Tibial artery (tissue), 4 donors: ENCODE measurements at regions not wholly inside any gene's neighbourhood (a gene's known extent, or its start where the extent isn't known, plus 50 kb on each side); places are given as distances from the start of the nearest gene placed in this dataset.

Experiments used
- DNase-seq, 2 donors: peaks; one replicate each; pipeline ENCODE4 v3.0.0-alpha.2; 2019
- H3K27ac ChIP-seq, 2 donors: fragments of 200-600 bp; sonication (generic) in 1 of 2; 1 replicate in 1 of 2; 2 replicates in 1 of 2; pipeline ENCODE4 v1.5.1; 2018 to 2019; ENCODE audit warnings: mild to moderate bottlenecking in 1 of 2
- H3K27me3 ChIP-seq, 2 donors: fragments of 200-600 bp; sonication (generic) in 1 of 2; one replicate each; pipeline versions ENCODE4 v1.5.1 to v1.6.0; 2016 to 2019
- H3K36me3 ChIP-seq, 3 donors: fragments of 200-600 bp; sonication (generic) in 2 of 3; one replicate each; pipeline ENCODE4 v1.5.1; 2016 to 2019; ENCODE audit warnings: mild to moderate bottlenecking in 2 of 3
- H3K4me1 ChIP-seq, 4 donors: fragments of 200-600 bp; sonication (generic) in 2 of 4; 1 replicate in 3 of 4; 2 replicates in 1 of 4; pipeline ENCODE4 v1.5.1; 2016 to 2019
- H3K4me3 ChIP-seq, 2 donors: fragments of 200-600 bp; sonication (generic) in 1 of 2; 1 replicate in 1 of 2; 2 replicates in 1 of 2; pipeline ENCODE4 v1.5.1; 2018 to 2019; ENCODE audit warnings: mild to moderate bottlenecking in 2 of 2
- H3K9me3 ChIP-seq, 3 donors: fragments of 200-600 bp; sonication (generic) in 1 of 3; one replicate each; pipeline ENCODE4 v1.5.1; 2016 to 2019
- intact Hi-C: fragments of 100-400 bp; cut with DNase I; formaldehyde crosslinking; loops from one replicate; pipeline ENCODE4 v1.15.0; 2023; ENCODE audit warnings: low total_unique reads
- TF ChIP-seq, protein P1 (sequence below), 2 experiments: fragments of 200-600 bp in 1 of 2; fragments of 450-650 bp in 1 of 2; IDR thresholded peaks; one replicate each; pipeline ENCODE4 v1.5.1; 2017 to 2019; ENCODE audit warnings: antibody characterized with exemption in 2 of 2, mild to moderate bottlenecking in 1 of 2, moderate library complexity in 1 of 2

DNA sequence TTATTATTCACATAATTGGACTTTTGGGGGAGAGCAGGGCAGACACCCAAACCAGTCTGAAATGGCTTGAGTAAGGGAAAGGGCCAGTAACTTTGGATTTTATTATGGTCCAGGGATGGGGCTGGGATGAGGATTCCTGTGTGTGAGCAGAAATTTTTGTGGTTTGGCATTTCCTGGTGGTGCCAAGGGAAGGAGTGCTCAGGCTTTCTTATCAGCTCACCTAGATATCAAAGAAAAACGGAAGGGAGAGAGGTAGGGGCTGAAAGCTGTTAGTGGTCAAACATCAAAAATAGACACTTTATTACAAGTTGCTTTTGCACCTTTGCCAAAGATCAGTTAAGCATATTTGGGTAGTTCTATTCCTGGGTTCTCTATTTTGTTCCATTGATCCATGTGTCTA lies 128.5 kb upstream of the DIPK2B start:
- Histone ChIP-seq H3K36me3 (no peaks in the 10 kb centered on the region), H3K9me3 (no peaks in the 10 kb centered on the region), H3K4me1 (no peaks in the 10 kb centered on the region), H3K27ac (no peak overlapping the region), H3K27me3 (no peaks in the 10 kb centered on the region), H3K4me3 (no peak overlapping the region)
- DNase-seq = no peak
- intact Hi-C loops = loop anchor here (10.0 kb wide), 1 partner anchor 1076 kb away; no protein-coding TSS in a partner anchor
- TF ChIP-seq, protein P1, sequence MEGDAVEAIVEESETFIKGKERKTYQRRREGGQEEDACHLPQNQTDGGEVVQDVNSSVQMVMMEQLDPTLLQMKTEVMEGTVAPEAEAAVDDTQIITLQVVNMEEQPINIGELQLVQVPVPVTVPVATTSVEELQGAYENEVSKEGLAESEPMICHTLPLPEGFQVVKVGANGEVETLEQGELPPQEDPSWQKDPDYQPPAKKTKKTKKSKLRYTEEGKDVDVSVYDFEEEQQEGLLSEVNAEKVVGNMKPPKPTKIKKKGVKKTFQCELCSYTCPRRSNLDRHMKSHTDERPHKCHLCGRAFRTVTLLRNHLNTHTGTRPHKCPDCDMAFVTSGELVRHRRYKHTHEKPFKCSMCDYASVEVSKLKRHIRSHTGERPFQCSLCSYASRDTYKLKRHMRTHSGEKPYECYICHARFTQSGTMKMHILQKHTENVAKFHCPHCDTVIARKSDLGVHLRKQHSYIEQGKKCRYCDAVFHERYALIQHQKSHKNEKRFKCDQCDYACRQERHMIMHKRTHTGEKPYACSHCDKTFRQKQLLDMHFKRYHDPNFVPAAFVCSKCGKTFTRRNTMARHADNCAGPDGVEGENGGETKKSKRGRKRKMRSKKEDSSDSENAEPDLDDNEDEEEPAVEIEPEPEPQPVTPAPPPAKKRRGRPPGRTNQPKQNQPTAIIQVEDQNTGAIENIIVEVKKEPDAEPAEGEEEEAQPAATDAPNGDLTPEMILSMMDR (IDR thresholded peaks at IDR 0.05) = no peak

DNA sequence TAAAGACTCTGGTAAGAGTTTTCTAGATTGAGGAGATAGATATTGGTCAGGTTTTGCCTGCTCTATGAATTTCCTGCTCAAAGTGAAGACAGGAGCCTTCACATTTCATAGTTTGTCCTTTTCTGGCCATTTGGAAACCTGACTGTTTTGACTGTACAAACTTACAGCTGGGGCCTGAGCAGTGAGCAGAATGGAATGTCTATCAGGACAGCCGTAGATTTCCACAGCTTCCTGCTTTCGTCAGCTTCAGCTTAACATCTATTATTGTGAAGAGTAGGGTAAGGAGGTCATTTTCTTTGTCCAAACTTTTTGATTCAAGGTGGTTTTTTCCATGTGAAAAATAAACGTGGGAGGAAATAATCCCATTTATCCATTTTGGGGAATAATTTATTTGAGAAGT lies 124.3 kb upstream of the DIPK2B start:
- Histone ChIP-seq H3K4me3 (no peak overlapping the region), H3K4me1 (no peaks in the 10 kb centered on the region), H3K27ac (no peak overlapping the region), H3K27me3 (no peaks in the 10 kb centered on the region), H3K9me3 (no peaks in the 10 kb centered on the region), H3K36me3 (no peaks in the 10 kb centered on the region)
- TF ChIP-seq, protein P1 (IDR thresholded peaks at IDR 0.05) = no peak
- intact Hi-C loops = loop anchor here (10.0 kb wide), 1 partner anchor 1080 kb away; no protein-coding TSS in a partner anchor
- DNase-seq = no peak

DNA sequence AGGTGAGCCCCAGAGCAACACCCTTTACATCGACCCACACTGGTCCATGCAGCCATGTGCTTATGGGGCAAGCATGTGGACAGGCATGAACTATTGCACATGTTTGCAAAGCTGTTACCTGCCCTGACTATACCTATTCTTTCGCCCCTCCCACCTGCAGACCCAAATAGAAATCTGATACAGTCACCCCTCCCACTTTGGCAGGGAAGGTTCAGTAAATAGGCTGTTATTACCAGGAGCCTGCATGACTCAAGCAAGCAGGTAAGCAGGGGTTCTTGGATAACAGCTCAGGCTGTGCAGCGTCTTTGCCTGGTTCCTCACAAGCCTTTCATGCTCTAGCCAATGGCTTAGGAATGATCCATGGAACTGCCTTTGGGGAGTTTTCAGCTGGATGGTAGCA lies 122.7 kb upstream of the DIPK2B start:
- no peak overlapping the region for H3K4me3 ChIP-seq

DNA sequence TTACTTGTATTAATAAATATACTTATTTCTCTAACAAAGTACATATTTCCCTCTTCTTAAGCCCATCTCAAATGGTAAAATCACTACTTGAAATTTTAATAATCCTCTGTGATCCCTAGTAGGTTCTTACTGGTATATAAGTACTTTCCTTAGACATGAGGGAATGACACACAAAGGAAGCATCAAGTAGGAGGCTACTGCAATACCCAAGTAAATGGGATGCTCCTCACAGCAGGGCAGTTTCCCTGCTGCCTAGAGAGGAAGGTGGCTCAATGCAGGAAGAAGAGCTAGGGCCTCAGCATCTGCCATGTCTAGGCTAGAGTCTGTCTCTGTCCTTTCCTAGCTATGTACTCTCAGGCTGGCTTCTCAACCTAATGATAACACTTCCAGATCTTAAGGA lies 122.1 kb upstream of the DIPK2B start:
- H3K27me3 ChIP-seq = no peaks in the 10 kb centered on the region
- no peaks in the 10 kb centered on the region for H3K36me3 ChIP-seq
- no peak overlapping the region for H3K27ac ChIP-seq
- H3K4me3 ChIP-seq = no peak overlapping the region
- H3K9me3 ChIP-seq = no peaks in the 10 kb centered on the region
- no peak for DNase-seq
- TF ChIP-seq, protein P1 (IDR thresholded peaks at IDR 0.05) = no peak
- no peaks in the 10 kb centered on the region for H3K4me1 ChIP-seq
- intact Hi-C loops = loop anchor here (10.0 kb wide), 1 partner anchor 1082 kb away; no protein-coding TSS in a partner anchor

More for the DNA sequence above, 122.7 kb upstream of the DIPK2B start:
- no peaks in the 10 kb centered on the region for H3K36me3 ChIP-seq
- TF ChIP-seq, protein P1 (IDR thresholded peaks at IDR 0.05) = no peak
- no peak for DNase-seq
- no peak overlapping the region for H3K27ac ChIP-seq
- H3K27me3 ChIP-seq = no peaks in the 10 kb centered on the region
- intact Hi-C loops = loop anchor here (10.0 kb wide), 1 partner anchor 1081 kb away; no protein-coding TSS in a partner anchor
- H3K4me1 ChIP-seq = no peaks in the 10 kb centered on the region
- H3K9me3 ChIP-seq = no peaks in the 10 kb centered on the region

DNA sequence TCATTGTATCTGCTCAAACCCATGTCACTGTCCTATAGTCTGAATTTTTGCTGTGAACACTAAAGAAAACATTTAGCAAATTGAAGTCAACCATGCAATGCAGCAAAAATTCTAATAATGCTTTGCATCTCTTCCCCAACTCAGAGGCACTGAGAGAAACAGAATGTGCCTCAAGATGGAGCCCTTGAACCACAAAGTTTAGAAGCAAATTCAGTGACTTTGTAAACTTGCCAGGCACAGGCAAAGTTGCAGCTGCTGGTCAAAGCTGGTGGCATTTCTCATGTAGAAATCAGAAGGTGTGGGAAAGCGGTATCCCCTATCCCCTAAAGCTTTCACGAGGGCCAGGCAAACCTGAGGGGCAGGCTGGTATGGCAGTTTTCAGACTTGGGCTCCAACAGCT lies 121.7 kb upstream of the DIPK2B start:
- TF ChIP-seq, protein P1 (IDR thresholded peaks at IDR 0.05) = peak; percentile 43 to 45
- Histone ChIP-seq H3K27ac (no peak overlapping the region), H3K4me3 (no peak overlapping the region), H3K36me3 (no peaks in the 10 kb centered on the region), H3K4me1 (no peaks in the 10 kb centered on the region), H3K27me3 (no peaks in the 10 kb centered on the region), H3K9me3 (no peaks in the 10 kb centered on the region)
- intact Hi-C loops = loop anchor here (10.0 kb wide), 1 partner anchor 1082 kb away; no protein-coding TSS in a partner anchor
- DNase-seq = peak; percentile 20 to 42

DNA sequence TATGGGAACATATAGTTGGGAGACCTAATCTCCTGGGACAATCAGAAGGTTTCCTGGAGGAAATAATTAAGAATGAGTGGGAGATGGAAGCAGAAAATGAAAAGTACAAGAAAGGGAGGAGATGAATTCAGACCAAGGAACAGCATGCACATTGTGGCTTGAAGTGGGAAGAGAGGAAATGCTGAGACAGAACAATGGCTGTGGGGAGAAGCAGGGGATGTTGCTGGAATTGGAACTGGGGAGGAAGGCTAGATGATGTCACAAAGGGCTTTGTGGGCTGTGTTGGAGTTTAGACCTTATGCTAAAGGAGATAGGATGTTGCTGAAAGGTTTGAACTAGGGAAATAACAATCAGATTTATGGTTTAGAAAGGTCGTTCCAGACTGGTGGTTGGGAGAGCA lies 119.5 kb upstream of the DIPK2B start:
- no peaks in the 10 kb centered on the region for H3K27me3 ChIP-seq
- DNase-seq = no peak
- H3K36me3 ChIP-seq = no peaks in the 10 kb centered on the region
- no peak overlapping the region for H3K4me3 ChIP-seq
- intact Hi-C loops = loop anchor here (10.0 kb wide), 1 partner anchor 1085 kb away; no protein-coding TSS in a partner anchor
- H3K9me3 ChIP-seq = no peaks in the 10 kb centered on the region
- H3K27ac ChIP-seq = no peak overlapping the region
- TF ChIP-seq, protein P1 (IDR thresholded peaks at IDR 0.05) = no peak
- no peaks in the 10 kb centered on the region for H3K4me1 ChIP-seq
